Calu3 (cell line): ENCODE measurements at regions not wholly inside any gene's neighbourhood (a gene's known extent, or its start where the extent isn't known, plus 50 kb on each side); places are given as distances from the start of the nearest gene placed in this dataset.

Source experiments
- BruUV-seq: library from RNA; stranded (reverse); fragments of 400-500 nt; replicated peaks from 2 replicates; lab custom pipeline; 2021; lab: Mats Ljungman, UMichigan
- CTCF ChIA-PET: fragments of 300-600 bp; sonication (Branson Sonifier 250); formaldehyde crosslinking; loops from one replicate; lab custom pipeline; 2022; ENCODE audit warnings: antibody characterized with exemption; lab: Charles Lee
- DNase-seq: peaks from one replicate; pipeline ENCODE4 v3.0.0; 2022
- H3K27ac Mint-ChIP-seq: one replicate; pipeline ENCODE4 v1.8.0; 2022; ENCODE audit warnings: mixed read lengths; ENCODE audit not compliant: unreplicated experiment
- H3K27me3 Mint-ChIP-seq: one replicate; pipeline ENCODE4 v1.8.0; 2022; ENCODE audit warnings: mixed read lengths; ENCODE audit not compliant: unreplicated experiment
- H3K36me3 Mint-ChIP-seq: one replicate; pipeline ENCODE4 v1.8.0; 2022; ENCODE audit warnings: mild to moderate bottlenecking, moderate library complexity, mixed read lengths; ENCODE audit not compliant: insufficient read depth, unreplicated experiment
- H3K4me1 Mint-ChIP-seq: one replicate; pipeline ENCODE4 v1.8.0; 2022; ENCODE audit warnings: mild to moderate bottlenecking, low read depth, mixed read lengths; ENCODE audit not compliant: unreplicated experiment
- H3K4me3 Mint-ChIP-seq: one replicate; pipeline ENCODE4 v1.8.0; 2022; ENCODE audit warnings: mild to moderate bottlenecking, low read depth, moderate library complexity, mixed read lengths; ENCODE audit not compliant: unreplicated experiment
- H3K9me3 Mint-ChIP-seq: one replicate; pipeline ENCODE4 v1.8.0; 2022; ENCODE audit warnings: low read depth, mixed read lengths; ENCODE audit not compliant: unreplicated experiment
- CTCF ChIP-seq: fragments of 200-600 bp; IDR thresholded peaks from one replicate; pipeline ENCODE4 v1.8.0; 2022; ENCODE audit warnings: antibody characterized with exemption; ENCODE audit not compliant: unreplicated experiment
- intact Hi-C: fragments of 100-400 bp; cut with micrococcal nuclease; formaldehyde crosslinking; loops from one replicate; pipeline ENCODE4 v1.10.0; 2022; ENCODE audit not compliant: unreplicated experiment

- H3K4me1 Mint-ChIP-seq, result no peaks in the 10 kb centered on the region
- DNase-seq, result no peak
- no peak for TF ChIP-seq CTCF
- H3K36me3 Mint-ChIP-seq, result no peaks in the 10 kb centered on the region
- no peak overlapping the region for H3K27ac Mint-ChIP-seq
- H3K9me3 Mint-ChIP-seq, result no peaks in the 10 kb centered on the region
- BruUV-seq, result no TSS peak
- peaks cover 50% of the 10 kb centered on the region for H3K27me3 Mint-ChIP-seq
- intact Hi-C loops, result no loop called here
- CTCF ChIA-PET, result no interaction called here
- no peak overlapping the region for H3K4me3 Mint-ChIP-seq
Measured at GRCh38 chr12:105968025-105968424, 170.7 kb downstream of the NUAK1 start.

DNA sequence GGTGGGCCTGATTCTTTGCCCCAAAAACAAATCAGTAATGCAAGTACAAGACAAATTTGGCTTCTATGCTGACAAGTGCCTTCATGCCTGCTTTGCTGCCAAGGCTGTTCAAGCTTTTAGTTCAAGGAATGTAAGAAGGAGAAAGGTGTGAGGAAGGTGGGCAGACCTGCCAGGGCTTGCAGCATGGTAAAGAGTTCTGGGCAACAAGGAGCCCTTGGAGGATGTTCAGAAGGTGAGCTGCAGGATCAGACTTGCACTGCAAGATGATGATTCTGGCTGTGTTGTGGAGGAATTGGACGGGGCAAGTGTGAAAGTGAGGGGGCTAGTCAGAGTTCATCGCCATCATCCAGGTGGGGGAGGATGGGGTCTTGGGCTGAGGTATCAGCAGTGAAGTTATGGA, 167.9 kb downstream of the NUAK1 start:
- CTCF ChIA-PET, result no interaction called here
- no peak for DNase-seq
- TF ChIP-seq CTCF, result no peak
- Mint-ChIP-seq H3K36me3 (no peaks in the 10 kb centered on the region), H3K27ac (no peak overlapping the region), H3K9me3 (no peaks in the 10 kb centered on the region), H3K27me3 (peaks cover 33% of the 10 kb centered on the region), H3K4me1 (no peaks in the 10 kb centered on the region), H3K4me3 (no peak overlapping the region)
- BruUV-seq, result no TSS peak
- intact Hi-C loops, result no loop called here

DNA sequence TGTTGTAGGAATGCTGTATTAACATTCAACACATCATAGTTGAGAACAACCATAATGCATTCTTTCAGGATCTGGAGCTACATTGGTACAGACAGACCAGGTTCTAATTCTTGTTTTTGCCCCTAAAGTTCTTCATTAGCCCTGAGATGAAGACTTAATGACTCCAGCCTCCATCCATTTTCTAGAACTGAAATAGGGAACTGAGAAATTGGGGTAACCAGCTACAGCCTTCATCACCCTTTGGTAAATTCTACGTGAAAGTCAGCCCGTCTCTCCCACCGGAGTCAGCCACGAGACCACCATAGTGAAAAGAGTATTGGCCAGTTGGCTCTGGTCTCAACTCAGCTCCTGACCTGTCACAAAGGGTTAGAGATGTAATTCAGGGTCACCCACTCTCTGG, 164.0 kb downstream of the NUAK1 start:
- intact Hi-C loops, result no loop called here
- no peak for TF ChIP-seq CTCF
- CTCF ChIA-PET, result no interaction called here
- Mint-ChIP-seq H3K27ac (no peak overlapping the region), H3K36me3 (no peaks in the 10 kb centered on the region), H3K9me3 (no peaks in the 10 kb centered on the region), H3K27me3 (peaks cover 31% of the 10 kb centered on the region), H3K4me1 (no peaks in the 10 kb centered on the region), H3K4me3 (no peak overlapping the region)
- no peak for DNase-seq
- BruUV-seq, result no TSS peak

GRCh38 chr12:105975351-105975750, 163.4 kb downstream of the NUAK1 start:
- CTCF ChIA-PET, result no interaction called here
- H3K27ac Mint-ChIP-seq, result no peak overlapping the region
- no peaks in the 10 kb centered on the region for H3K9me3 Mint-ChIP-seq
- no peaks in the 10 kb centered on the region for H3K4me1 Mint-ChIP-seq
- no peak for DNase-seq
- H3K4me3 Mint-ChIP-seq, result no peak overlapping the region
- no peak for TF ChIP-seq CTCF
- H3K27me3 Mint-ChIP-seq, result peaks cover 25% of the 10 kb centered on the region
- H3K36me3 Mint-ChIP-seq, result no peaks in the 10 kb centered on the region
- intact Hi-C loops, result no loop called here
- no TSS peak for BruUV-seq
